ENCODE measurements at regions not wholly inside any gene's neighbourhood (a gene's known extent, or its start where the extent isn't known, plus 50 kb on each side); places are given as distances from the start of the nearest gene placed in this dataset.
A peak's percentile ranks its signal among the peaks of the same experiment; 100 is the strongest.
"Not testable (repeated sequence)": the region's sequence is repeated elsewhere in the genome, so short reads cannot be mapped to it uniquely, and the experiment has no call there.

GRCh38 chr7:24102988-24103387 is 181.0 kb upstream of the NPY start:
- no peak for TF ChIP-seq CTCF (IDR thresholded peaks at IDR 0.05; ENCODE audit: low read depth, low read length)
- DNase-seq (ENCODE audit: extremely low read depth, low read depth): no peak

DNA sequence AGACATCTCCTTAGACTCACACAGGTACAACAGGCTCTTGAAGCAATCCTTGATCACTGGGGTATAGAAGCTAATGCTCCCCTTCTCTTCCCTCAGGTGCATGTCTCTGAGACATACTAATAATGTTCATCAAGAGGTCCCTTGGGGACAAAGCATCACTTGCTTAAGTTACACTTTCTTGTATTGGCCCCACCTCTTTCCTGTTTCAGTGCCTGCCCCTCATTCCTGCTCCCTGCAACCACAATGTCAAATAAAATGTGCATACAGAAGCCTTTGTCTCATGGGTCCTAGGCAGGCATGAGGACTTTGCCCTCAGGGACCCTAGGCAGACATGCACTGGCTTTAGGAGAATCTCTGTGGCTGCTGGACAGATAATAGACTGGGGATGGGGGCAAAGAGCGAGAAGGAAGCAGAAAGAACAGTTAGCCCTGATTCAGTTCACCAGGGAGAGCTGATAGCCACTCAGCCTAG is 175.0 kb upstream of the NPY start:
- no peak for TF ChIP-seq CTCF (IDR thresholded peaks at IDR 0.05; ENCODE audit: low read depth, low read length)
- no peak for DNase-seq (ENCODE audit: extremely low read depth, low read depth)

- DNase-seq (ENCODE audit: extremely low read depth, low read depth): no peak
- TF ChIP-seq CTCF (IDR thresholded peaks at IDR 0.05; ENCODE audit: low read depth, low read length): no peak
Observed at GRCh38 chr7:24110056-24110455, 173.9 kb upstream of the NPY start.

- TF ChIP-seq CTCF (IDR thresholded peaks at IDR 0.05; ENCODE audit: low read depth, low read length): no peak
- DNase-seq (ENCODE audit: extremely low read depth, low read depth): no peak
Observed at GRCh38 chr7:24113506-24113905, 170.5 kb upstream of the NPY start.

GRCh38 chr7:24115661-24116060 is 168.3 kb upstream of the NPY start:
- no peak for TF ChIP-seq CTCF (IDR thresholded peaks at IDR 0.05; ENCODE audit: low read depth, low read length)
- no peak for DNase-seq (ENCODE audit: extremely low read depth, low read depth)

- DNase-seq (ENCODE audit: extremely low read depth, low read depth): not testable (repeated sequence)
Observed at GRCh38 chr7:24117903-24118499, 166.0 kb upstream of the NPY start.

DNA sequence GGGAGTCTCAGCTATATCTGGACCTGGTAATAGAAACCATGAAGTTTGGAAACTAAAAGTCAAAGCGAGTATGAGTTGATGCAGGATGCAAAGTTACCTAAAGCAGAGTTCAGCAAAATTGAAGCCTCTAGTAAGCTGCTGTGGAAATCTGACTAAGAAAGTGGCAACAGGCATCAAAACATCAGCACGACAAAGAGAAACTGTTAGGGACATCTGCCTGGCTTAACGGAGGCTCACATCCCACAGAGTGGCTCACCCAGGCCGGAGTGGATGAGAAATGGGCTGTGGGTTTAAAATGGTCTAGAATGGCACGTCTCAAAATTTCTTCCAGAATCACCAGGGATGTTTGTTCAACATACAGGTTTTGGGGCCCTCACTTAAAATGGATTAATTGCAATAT is 164.1 kb upstream of the NPY start:
- no peak for TF ChIP-seq CTCF (IDR thresholded peaks at IDR 0.05; ENCODE audit: low read depth, low read length)
- no peak for DNase-seq (ENCODE audit: extremely low read depth, low read depth)

- peak; percentile 15 for DNase-seq (ENCODE audit: extremely low read depth, low read depth)
Observed at GRCh38 chr7:24123076-24123475, 160.9 kb upstream of the NPY start.

More at GRCh38 chr7:24123076-24123475, 160.9 kb upstream of the NPY start:
- no peak for TF ChIP-seq CTCF (IDR thresholded peaks at IDR 0.05; ENCODE audit: low read depth, low read length)

All from AG09319 (cell line).